Breast epithelium (tissue), 4 donors: ENCODE measurements at regions not wholly inside any gene's neighbourhood (a gene's known extent, or its start where the extent isn't known, plus 50 kb on each side); places are given as distances from the start of the nearest gene placed in this dataset.
"Not testable (repeated sequence)": the region's sequence is repeated elsewhere in the genome, so short reads cannot be mapped to it uniquely, and the experiment has no call there.

Source experiments
- DNase-seq, 2 donors: peaks; one replicate each; pipeline ENCODE4 v3.0.0-alpha.2; 2019; ENCODE audit warnings: low spot score in 2 of 2
- H3K27ac ChIP-seq, 2 donors: fragments of 200-600 bp; sonication (generic) in 1 of 2; one replicate each; pipeline ENCODE4 v1.5.1; 2016 to 2019; ENCODE audit warnings: mild to moderate bottlenecking in 1 of 2
- H3K27me3 ChIP-seq, 2 donors: fragments of 200-600 bp; sonication (generic) in 1 of 2; one replicate each; pipeline versions ENCODE4 v1.5.1 to v1.6.0; 2017 to 2019; ENCODE audit warnings: control low read depth in 1 of 2, mild to moderate bottlenecking in 1 of 2
- H3K36me3 ChIP-seq: fragments of 200-600 bp; one replicate; pipeline ENCODE4 v1.5.1; 2019
- H3K4me1 ChIP-seq, 2 donors: fragments of 200-600 bp; sonication (generic); one replicate each; pipeline ENCODE4 v1.5.1; 2016 to 2019; ENCODE audit warnings: control low read depth in 1 of 2
- H3K4me3 ChIP-seq, 3 donors: fragments of 200-600 bp; sonication (generic); 1 replicate in 2 of 3; 2 replicates in 1 of 3; pipeline ENCODE4 v1.5.1; 2016 to 2019; ENCODE audit warnings: mild to moderate bottlenecking in 3 of 3, moderate library complexity in 2 of 3
- H3K9me3 ChIP-seq, 2 donors: fragments of 200-600 bp; sonication (generic) in 1 of 2; one replicate each; pipeline ENCODE4 v1.5.1; 2016 to 2019; ENCODE audit warnings: control low read depth in 1 of 2
- CTCF ChIP-seq, 3 donors: fragments of 450-650 bp; IDR thresholded peaks; one replicate each; pipeline ENCODE4 v1.5.1; 2016 to 2017; ENCODE audit warnings: antibody characterized with exemption in 3 of 3, mild to moderate bottlenecking in 3 of 3, moderate library complexity in 3 of 3
- POLR2A ChIP-seq: fragments of 450-650 bp; IDR thresholded peaks from one replicate; pipeline ENCODE4 v1.6.1; 2016; ENCODE audit warnings: antibody characterized with exemption, mild to moderate bottlenecking, moderate library complexity
- POLR2AphosphoS5 ChIP-seq, 3 donors: sonication (generic); formaldehyde crosslinking; IDR thresholded peaks; one replicate each; pipeline ENCODE4 v1.6.1; 2017; ENCODE audit warnings: antibody characterized with exemption in 3 of 3
- intact Hi-C: fragments of 100-400 bp; cut with DNase I; formaldehyde crosslinking; loops from one replicate; pipeline ENCODE4 v1.15.1; 2023; ENCODE audit warnings: low total_unique reads

GRCh38 chr12:42030588-42030987, 114.1 kb downstream of the GXYLT1 start:
- H3K9me3 ChIP-seq: no peaks in the 10 kb centered on the region
- H3K4me3 ChIP-seq: no peak overlapping the region
- no peaks in the 10 kb centered on the region for H3K36me3 ChIP-seq
- H3K27me3 ChIP-seq: no peaks in the 10 kb centered on the region
- H3K27ac ChIP-seq: no peak overlapping the region
- H3K4me1 ChIP-seq: no peaks in the 10 kb centered on the region
- intact Hi-C loops: no loop called here
- TF ChIP-seq CTCF (IDR thresholded peaks at IDR 0.05) (no peak), POLR2A (no peak), POLR2AphosphoS5 (IDR thresholded peaks at IDR 0.05) (no peak)
- no peak for DNase-seq

GRCh38 chr12:42027546-42027945, 117.1 kb downstream of the GXYLT1 start:
- no peaks in the 10 kb centered on the region for H3K27me3 ChIP-seq
- no peak overlapping the region for H3K27ac ChIP-seq
- no peak for DNase-seq
- no peak overlapping the region for H3K4me3 ChIP-seq
- TF ChIP-seq POLR2A: no peak
- H3K9me3 ChIP-seq: no peaks in the 10 kb centered on the region
- no peaks in the 10 kb centered on the region for H3K4me1 ChIP-seq
- no peaks in the 10 kb centered on the region for H3K36me3 ChIP-seq
- intact Hi-C loops: no loop called here

- Histone ChIP-seq H3K4me1 (no peaks in the 10 kb centered on the region), H3K27ac (no peak overlapping the region), H3K27me3 (no peaks in the 10 kb centered on the region), H3K9me3 (no peaks in the 10 kb centered on the region), H3K36me3 (no peaks in the 10 kb centered on the region), H3K4me3 (peak overlapping the region in 1 of 3 donors; percentile 64)
- DNase-seq: no peak
- TF ChIP-seq POLR2AphosphoS5 (IDR thresholded peaks at IDR 0.05) (no peak), POLR2A (no peak), CTCF (IDR thresholded peaks at IDR 0.05) (no peak)
- intact Hi-C loops: no loop called here
These were observed 120.2 kb downstream of the GXYLT1 start for GRCh38 chr12:42024495-42024830.

- H3K27ac ChIP-seq: no peak overlapping the region
- DNase-seq: peak; percentile 57 to 75
- intact Hi-C loops: no loop called here
- peak; percentile 72 to 90 (median 82) for TF ChIP-seq CTCF (IDR thresholded peaks at IDR 0.05)
- no peak for TF ChIP-seq POLR2AphosphoS5 (IDR thresholded peaks at IDR 0.05)
- H3K4me3 ChIP-seq: peak overlapping the region; percentile 26 to 64 (median 43)
- no peaks in the 10 kb centered on the region for H3K9me3 ChIP-seq
- no peaks in the 10 kb centered on the region for H3K27me3 ChIP-seq
- H3K36me3 ChIP-seq: no peaks in the 10 kb centered on the region
- no peaks in the 10 kb centered on the region for H3K4me1 ChIP-seq
These were observed 120.8 kb downstream of the GXYLT1 start for GRCh38 chr12:42023733-42024494.

- H3K4me1 ChIP-seq, H3K9me3 ChIP-seq, H3K36me3 ChIP-seq, DNase-seq, H3K27me3 ChIP-seq, H3K4me3 ChIP-seq, intact Hi-C loops, H3K27ac ChIP-seq: not testable (repeated sequence)
These were observed 122.7 kb downstream of the GXYLT1 start for GRCh38 chr12:42021937-42022336.

- H3K36me3 ChIP-seq: no peaks in the 10 kb centered on the region
- H3K27ac ChIP-seq: no peak overlapping the region
- no peak for DNase-seq
- no peak overlapping the region for H3K4me3 ChIP-seq
- H3K27me3 ChIP-seq: no peaks in the 10 kb centered on the region
- intact Hi-C loops: no loop called here
- TF ChIP-seq POLR2AphosphoS5 (IDR thresholded peaks at IDR 0.05): no peak
- TF ChIP-seq CTCF (IDR thresholded peaks at IDR 0.05): no peak
- TF ChIP-seq POLR2A: no peak
- no peaks in the 10 kb centered on the region for H3K4me1 ChIP-seq
- H3K9me3 ChIP-seq: no peaks in the 10 kb centered on the region
These were observed 123.2 kb downstream of the GXYLT1 start for GRCh38 chr12:42021469-42021868.
